Prostate gland (tissue), 2 donors: ENCODE measurements at regions not wholly inside any gene's neighbourhood (a gene's known extent, or its start where the extent isn't known, plus 50 kb on each side); places are given as distances from the start of the nearest gene placed in this dataset.

Experiments used
- CTCF ChIP-seq, 4 experiments: fragments of 200-600 bp in 2 of 4; fragments of 450-650 bp in 2 of 4; sonication (generic) in 2 of 4; IDR thresholded peaks; 1 replicate in 3 of 4; 2 replicates in 1 of 4; pipeline ENCODE4 v1.5.1; 2016 to 2019; ENCODE audit warnings: antibody characterized with exemption in 4 of 4, mild to moderate bottlenecking in 2 of 4, moderate library complexity in 2 of 4
- POLR2AphosphoS5 ChIP-seq: sonication (generic); formaldehyde crosslinking; IDR thresholded peaks from one replicate; pipeline ENCODE4 v1.6.1; 2017; ENCODE audit warnings: antibody characterized with exemption

GRCh38 chr6:11295969-11296368 is 63.5 kb upstream of the NEDD9 start:
- TF ChIP-seq CTCF (IDR thresholded peaks at IDR 0.05) (no peak), POLR2AphosphoS5 (no peak)
